Skeletal muscle satellite cell (primary cell): ENCODE measurements at regions not wholly inside any gene's neighbourhood (a gene's known extent, or its start where the extent isn't known, plus 50 kb on each side); places are given as distances from the start of the nearest gene placed in this dataset.
A peak's percentile ranks its signal among the peaks of the same experiment; 100 is the strongest.

Experiments used
- H3K27me3 ChIP-seq: 2 replicates; pipeline ENCODE4 v1.7.0; 2013; ENCODE audit warnings: low read length; ENCODE audit not compliant: control insufficient read depth, insufficient read depth
- H3K36me3 ChIP-seq: 2 replicates; pipeline ENCODE4 v1.7.0; 2013; ENCODE audit warnings: mild to moderate bottlenecking, control low read depth, low read length; ENCODE audit not compliant: insufficient read depth
- H3K4me1 ChIP-seq: 2 replicates; pipeline ENCODE4 v1.7.0; 2013; ENCODE audit warnings: low read length; ENCODE audit not compliant: control insufficient read depth, insufficient read depth
- H3K4me2 ChIP-seq: 2 replicates; pipeline ENCODE4 v1.7.0; 2013; ENCODE audit warnings: mild to moderate bottlenecking, low read length
- H3K4me3 ChIP-seq: 2 replicates; pipeline ENCODE4 v1.7.0; 2013; ENCODE audit warnings: low read length
- H3K9ac ChIP-seq: 2 replicates; pipeline ENCODE4 v1.7.0; 2013; ENCODE audit warnings: mild to moderate bottlenecking, low read depth, low read length, moderate library complexity
- H3K9me3 ChIP-seq: replicated peaks from 2 replicates; pipeline ENCODE4 v1.7.0; 2013; ENCODE audit warnings: mild to moderate bottlenecking, control low read depth, low read length

DNA sequence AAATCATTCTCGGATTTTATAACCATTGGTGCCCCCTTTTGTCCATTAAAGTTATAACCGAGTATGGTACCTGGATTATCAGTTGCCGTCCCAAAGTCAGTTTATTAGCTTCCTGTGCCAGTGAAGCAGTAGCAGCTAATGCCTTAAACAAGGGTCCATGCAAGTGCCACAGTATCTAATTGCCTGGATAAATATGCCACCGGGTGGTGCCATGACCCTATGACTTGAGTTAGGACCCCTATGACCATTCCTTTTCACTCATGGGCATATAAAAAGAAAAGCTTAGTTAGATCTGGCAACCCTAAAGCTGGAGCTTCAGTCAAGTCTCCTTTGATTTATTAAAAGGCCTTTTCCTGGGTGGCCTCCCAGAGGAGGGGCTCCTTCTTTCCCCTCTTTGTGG, 1314.6 kb downstream of the TMEM121 start:
- no peak overlapping the region for H3K4me2 ChIP-seq
- no peaks in the 10 kb centered on the region for H3K9me3 ChIP-seq
- no peaks in the 10 kb centered on the region for H3K27me3 ChIP-seq
- H3K9ac ChIP-seq, result no peak overlapping the region
- peaks cover 5% of the 10 kb centered on the region for H3K4me1 ChIP-seq
- no peak overlapping the region for H3K4me3 ChIP-seq
- H3K36me3 ChIP-seq, result no peaks in the 10 kb centered on the region

DNA sequence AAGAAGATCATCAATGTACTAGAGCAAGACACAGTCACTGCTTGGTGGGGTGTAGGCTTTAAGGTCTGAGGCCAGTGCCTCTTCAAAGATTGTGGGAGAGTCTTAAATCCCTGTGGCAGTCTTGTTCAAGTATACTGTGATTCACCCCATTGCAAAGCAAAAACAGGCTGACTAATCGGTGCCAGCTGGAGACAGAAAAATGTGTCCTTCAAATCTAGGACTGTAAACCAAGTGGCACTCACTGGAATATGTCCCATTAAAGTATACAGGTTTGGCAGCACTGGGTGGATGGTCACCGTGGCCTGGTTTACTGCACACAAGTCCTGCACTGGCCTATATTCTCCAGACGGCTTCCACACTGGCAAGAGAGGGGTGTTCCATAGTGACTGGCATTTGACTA, 1315.3 kb downstream of the TMEM121 start:
- H3K36me3 ChIP-seq, result no peaks in the 10 kb centered on the region
- no peak overlapping the region for H3K4me3 ChIP-seq
- peaks cover 5% of the 10 kb centered on the region for H3K4me1 ChIP-seq
- H3K4me2 ChIP-seq, result no peak overlapping the region
- H3K27me3 ChIP-seq, result no peaks in the 10 kb centered on the region
- no peak overlapping the region for H3K9ac ChIP-seq
- no peaks in the 10 kb centered on the region for H3K9me3 ChIP-seq

DNA sequence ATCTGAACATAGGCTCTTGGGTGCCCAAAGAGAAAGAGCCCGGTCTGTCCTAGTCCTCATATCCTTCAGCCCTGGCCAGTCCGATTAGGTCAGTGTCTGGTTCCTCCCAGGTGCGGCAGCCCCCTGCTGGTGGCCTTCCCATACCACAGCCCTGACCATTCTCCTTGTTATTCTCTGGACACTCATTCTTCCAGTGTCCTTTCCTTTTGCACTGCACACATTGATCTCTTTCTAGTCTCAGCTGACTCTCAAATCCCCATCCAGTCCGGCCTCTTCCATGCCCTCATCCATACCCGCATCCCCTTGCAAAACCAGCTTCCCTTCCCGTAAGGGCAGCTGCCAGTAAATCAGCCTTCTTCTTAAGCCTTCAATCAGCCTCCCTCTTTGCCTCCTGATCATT, 1316.3 kb downstream of the TMEM121 start:
- Histone ChIP-seq H3K4me1 (peaks cover 5% of the 10 kb centered on the region), H3K36me3 (no peaks in the 10 kb centered on the region), H3K9me3 (no peaks in the 10 kb centered on the region), H3K9ac (no peak overlapping the region), H3K4me2 (no peak overlapping the region), H3K4me3 (no peak overlapping the region), H3K27me3 (no peaks in the 10 kb centered on the region)

DNA sequence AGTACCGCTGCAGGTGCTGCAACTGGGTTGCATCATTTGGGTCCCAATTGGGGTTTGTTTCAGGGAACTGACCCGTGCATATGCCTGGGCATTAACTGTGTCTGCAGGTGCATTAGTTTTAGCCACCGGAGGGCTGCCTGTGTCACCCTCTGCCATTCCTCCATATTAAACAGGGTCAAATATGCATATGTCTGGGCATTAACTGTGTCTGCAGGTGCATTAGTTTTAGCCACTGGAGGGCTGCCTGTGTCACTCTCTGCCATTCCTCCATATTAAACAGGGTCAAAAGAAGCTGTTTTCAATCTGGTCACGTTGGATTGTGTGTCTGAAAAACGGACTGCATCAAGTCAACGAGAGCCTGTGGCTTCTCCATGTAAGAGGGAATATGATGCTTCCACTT, 1317.0 kb downstream of the TMEM121 start:
- Histone ChIP-seq H3K9me3 (no peaks in the 10 kb centered on the region), H3K4me3 (peak overlapping the region; percentile 41), H3K4me2 (no peak overlapping the region), H3K27me3 (no peaks in the 10 kb centered on the region), H3K36me3 (no peaks in the 10 kb centered on the region), H3K9ac (no peak overlapping the region), H3K4me1 (peaks cover 5% of the 10 kb centered on the region)

DNA sequence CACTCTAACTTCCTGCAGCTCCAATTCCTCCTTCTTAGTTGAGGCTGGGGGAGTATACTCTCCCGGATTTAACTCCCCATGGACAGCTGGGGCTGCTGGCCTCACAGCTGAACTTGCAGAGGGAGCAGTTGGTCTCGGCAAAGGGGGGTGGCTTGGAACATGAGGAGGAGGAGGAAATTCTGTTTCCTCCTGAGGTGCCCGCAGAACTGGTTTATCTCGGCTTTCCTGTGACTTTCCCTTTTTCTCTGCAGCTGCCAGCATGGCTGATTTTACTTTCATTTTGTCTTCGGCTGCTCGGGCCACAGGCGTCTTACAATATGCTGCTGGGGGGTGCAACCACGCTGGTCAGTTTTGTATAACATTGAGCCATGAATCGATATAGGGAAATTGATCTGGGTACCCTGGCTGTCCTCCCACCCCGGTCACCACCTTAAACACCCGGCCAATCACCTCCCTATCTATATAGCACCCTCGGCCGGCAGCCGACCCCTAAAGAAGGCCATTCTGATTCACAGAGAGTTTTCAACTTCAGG, 1317.6 kb downstream of the TMEM121 start:
- peak overlapping the region; percentile 25 for H3K4me2 ChIP-seq
- H3K27me3 ChIP-seq, result no peaks in the 10 kb centered on the region
- no peaks in the 10 kb centered on the region for H3K9me3 ChIP-seq
- H3K4me3 ChIP-seq, result peak overlapping the region; percentile 41
- H3K9ac ChIP-seq, result peak overlapping the region; percentile 72
- no peaks in the 10 kb centered on the region for H3K36me3 ChIP-seq
- peaks cover 5% of the 10 kb centered on the region for H3K4me1 ChIP-seq

DNA sequence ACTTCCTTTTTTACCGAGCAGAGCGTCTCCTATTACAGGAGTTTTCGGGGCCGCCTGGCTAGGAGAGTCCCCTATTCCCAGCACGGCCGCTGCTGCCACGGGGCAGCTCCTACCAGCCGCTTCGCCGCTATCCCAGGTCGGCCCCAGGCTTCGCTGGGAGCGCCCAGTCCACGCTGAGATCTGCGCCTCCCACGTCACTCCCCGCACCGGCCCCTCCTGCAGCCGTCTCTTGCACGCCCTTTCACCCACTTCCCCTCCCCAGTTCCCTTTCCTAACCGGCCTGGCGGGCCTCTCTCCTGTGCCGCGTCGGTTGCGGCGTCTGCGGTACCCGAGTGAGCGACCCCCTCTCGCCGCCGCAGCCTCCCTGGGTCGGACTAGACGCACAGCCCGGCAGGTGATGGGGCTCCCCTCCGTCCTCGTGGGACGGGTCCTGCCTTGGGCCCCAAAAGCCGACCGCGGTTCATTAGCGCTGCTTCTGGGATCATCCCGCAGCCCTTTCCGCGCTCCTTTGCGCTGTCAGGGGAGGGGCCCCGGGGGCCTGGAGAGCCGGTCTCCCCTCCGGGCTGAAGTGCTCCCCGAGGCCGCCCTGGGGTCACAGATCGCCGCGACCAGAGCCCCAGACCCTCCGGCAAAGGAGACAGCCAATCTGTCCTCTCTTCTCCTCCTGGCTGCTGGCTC, 1318.4 kb downstream of the TMEM121 start:
- Histone ChIP-seq H3K9ac (peak overlapping the region; percentile 72), H3K4me1 (peaks cover 5% of the 10 kb centered on the region), H3K4me3 (peak overlapping the region; percentile 51), H3K36me3 (no peaks in the 10 kb centered on the region), H3K9me3 (no peaks in the 10 kb centered on the region), H3K27me3 (no peaks in the 10 kb centered on the region), H3K4me2 (peak overlapping the region; percentile 25)

DNA sequence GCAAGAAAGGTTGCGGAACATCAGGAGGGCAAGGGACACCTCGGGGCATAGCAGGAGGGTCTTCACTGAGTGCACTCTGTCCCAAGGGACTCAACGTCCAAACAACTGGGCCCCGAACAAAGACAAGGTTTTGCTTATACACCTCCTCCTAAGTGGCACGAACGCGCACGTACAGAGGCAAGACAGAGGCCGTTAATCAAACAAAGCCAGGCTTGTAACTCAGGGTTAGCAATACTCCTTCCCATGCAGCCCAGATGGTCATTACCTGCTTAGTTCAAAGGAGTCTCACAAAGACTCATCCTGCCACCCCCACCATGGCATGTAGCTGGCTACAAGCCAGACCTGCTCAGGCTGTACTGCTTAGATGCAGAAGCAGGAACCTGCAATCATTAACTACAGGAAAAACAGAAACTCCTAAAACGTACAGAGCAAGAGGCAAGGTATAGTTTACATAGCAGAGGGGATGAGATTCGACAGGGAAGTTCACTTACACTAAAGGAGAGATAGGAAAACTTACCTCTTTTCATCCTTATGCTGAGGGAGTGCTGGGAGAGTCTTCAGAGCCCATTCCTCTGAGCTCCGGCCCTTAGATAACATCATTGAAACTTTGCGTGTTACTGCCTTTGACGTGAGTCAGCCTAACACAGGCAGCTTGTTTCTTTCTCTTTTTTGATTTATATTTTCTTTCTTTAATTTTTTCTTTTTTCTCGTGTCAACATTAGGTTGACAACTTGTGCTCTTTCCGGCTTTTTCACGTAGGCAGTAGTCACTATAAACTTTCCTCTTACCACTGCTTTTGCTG, 1319.1 kb downstream of the TMEM121 start:
- Histone ChIP-seq H3K4me2 (peak overlapping the region; percentile 13), H3K27me3 (no peaks in the 10 kb centered on the region), H3K9ac (peak overlapping the region; percentile 72), H3K9me3 (peaks cover under 1% of the 10 kb centered on the region), H3K36me3 (no peaks in the 10 kb centered on the region), H3K4me1 (peaks cover 5% of the 10 kb centered on the region), H3K4me3 (peak overlapping the region; percentile 51)

DNA sequence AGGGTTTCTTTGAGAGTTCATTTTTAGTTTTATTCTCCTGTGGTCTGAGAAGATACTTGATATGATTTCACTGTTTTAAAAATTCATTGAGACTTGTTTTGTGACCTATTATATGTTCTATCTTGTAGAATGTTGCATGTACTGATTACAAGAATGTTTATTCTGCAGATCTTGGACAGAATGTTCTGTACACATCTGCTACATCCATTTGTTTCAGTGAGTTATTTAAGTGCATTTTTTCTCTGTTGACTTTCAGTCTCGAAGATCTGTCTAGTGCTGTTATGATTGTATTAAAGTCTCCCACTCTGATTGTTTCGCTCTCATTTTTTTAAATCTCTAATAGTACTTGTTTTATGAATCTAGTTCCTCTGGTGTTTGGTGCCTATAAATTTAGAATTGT, 1319.8 kb downstream of the TMEM121 start:
- no peak overlapping the region for H3K4me3 ChIP-seq

DNA sequence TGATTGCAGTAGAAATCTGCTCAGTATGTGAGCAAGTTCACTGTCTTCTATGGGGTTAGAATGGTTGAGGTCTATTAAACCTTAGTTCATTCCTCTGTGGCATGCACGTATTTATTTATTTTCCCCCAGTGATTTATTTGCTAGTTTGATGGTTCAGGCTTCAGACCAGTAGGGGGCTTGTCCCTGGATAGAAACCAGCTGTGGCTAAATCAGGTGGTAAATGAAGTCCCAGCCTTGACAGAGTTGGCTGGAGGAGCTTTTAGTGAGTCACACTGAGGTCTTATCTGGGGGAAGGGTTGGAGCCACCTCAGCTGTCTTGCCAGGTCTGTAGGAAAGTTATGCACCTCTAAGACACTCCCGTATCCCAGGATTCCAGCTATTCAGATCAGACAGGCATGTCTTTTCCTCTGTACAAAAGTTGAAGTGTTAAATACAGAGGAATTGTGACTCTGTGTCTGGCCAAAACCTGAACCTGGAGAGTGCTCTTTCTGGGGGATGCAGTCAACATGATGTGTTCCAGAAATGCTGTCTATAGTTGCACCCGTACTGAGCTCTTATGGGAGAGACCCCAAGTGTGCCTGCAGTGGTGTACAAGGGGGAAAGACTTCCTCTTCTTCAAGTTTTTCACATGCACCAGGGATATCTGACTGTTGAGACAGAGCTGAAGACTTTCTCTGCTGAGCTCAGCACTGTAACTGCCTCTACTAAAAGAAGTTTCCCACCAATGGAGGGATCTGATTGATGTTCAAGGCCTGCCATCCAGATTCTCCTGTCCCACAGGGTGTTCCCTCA, 1322.1 kb downstream of the TMEM121 start:
- H3K27me3 ChIP-seq, result no peaks in the 10 kb centered on the region
- H3K4me2 ChIP-seq, result no peak overlapping the region
- H3K36me3 ChIP-seq, result no peaks in the 10 kb centered on the region
- no peak overlapping the region for H3K9ac ChIP-seq
- H3K4me1 ChIP-seq, result no peaks in the 10 kb centered on the region
- H3K9me3 ChIP-seq, result peaks cover 14% of the 10 kb centered on the region
- no peak overlapping the region for H3K4me3 ChIP-seq

More for the DNA sequence above, 1319.8 kb downstream of the TMEM121 start:
- Histone ChIP-seq H3K4me2 (no peak overlapping the region), H3K9ac (peak overlapping the region; percentile 72), H3K4me1 (peaks cover 3% of the 10 kb centered on the region), H3K27me3 (no peaks in the 10 kb centered on the region), H3K36me3 (no peaks in the 10 kb centered on the region), H3K9me3 (peaks cover 5% of the 10 kb centered on the region)

DNA sequence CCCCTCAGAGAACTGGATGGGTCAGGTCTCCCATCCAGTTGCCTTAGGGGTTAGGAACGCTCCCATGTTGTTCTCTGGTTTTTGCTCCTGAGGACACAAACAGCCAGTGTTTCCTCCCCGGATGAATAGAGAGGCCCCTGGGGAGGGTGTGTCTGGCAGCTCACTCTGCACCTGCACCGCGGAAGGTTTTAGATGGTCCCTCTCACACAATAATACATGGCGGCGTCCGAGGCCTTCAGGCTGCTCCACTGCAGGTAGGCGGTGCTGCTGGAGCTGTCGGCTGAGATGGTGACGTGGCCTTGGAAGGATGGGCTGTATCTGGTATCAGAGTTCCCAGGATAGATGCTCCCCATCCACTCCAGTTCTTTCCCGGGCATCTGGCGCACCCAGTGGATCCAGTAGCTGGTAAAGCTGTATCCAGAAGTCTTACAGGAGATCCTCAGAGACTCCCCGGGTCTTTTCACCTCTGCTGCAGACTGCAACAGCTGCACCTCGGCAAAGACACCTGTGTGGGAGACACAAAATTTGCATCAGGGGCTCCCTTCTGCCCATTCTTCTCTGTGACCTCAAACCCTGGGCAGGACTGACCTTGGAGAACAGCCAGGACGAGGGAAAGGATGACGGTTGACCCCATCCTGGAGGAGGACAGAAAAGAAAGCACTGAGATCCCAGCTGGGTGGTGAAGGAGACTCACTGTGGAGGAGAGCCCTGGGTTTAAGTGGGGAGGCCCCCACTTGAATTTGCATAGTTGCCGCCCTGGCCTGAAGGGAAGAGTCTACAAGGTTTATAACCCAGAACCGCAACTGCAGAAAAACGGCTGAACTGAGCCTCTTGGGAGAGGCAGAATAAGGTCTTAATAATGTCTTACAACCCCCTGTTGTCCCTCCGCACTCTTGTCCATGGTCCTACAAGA, 1324.8 kb downstream of the TMEM121 start:
- Histone ChIP-seq H3K4me1 (no peaks in the 10 kb centered on the region), H3K4me3 (no peak overlapping the region), H3K4me2 (no peak overlapping the region), H3K27me3 (no peaks in the 10 kb centered on the region), H3K9me3 (peaks cover 14% of the 10 kb centered on the region), H3K9ac (no peak overlapping the region), H3K36me3 (no peaks in the 10 kb centered on the region)
